HG02973 (cell line): ENCODE measurements at regions not wholly inside any gene's neighbourhood (a gene's known extent, or its start where the extent isn't known, plus 50 kb on each side); places are given as distances from the start of the nearest gene placed in this dataset.

Experiments
- ATAC-seq: cut with Tn5 transposase; IDR thresholded peaks from one replicate; pipeline ENCODE4 v1.9.1; 2021; ENCODE audit warnings: moderate library complexity; ENCODE audit not compliant: unreplicated experiment

- no peak for ATAC-seq
Observed at GRCh38 chr2:37833423-37833822, 91.7 kb upstream of the RMDN2 start.

- no peak for ATAC-seq
Observed at GRCh38 chr2:37836270-37836669, 88.8 kb upstream of the RMDN2 start.

GRCh38 chr2:37836711-37837110 is 88.4 kb upstream of the RMDN2 start:
- no peak for ATAC-seq

- no peak for ATAC-seq
Observed at GRCh38 chr2:37837628-37838328, 87.3 kb upstream of the RMDN2 start.

GRCh38 chr2:37838541-37839167 is 86.4 kb upstream of the RMDN2 start:
- no peak for ATAC-seq

- no peak for ATAC-seq
Observed at GRCh38 chr2:37839991-37840390, 85.1 kb upstream of the RMDN2 start.

- ATAC-seq, result no peak
Observed at GRCh38 chr2:37842732-37843440, 82.2 kb upstream of the RMDN2 start.

GRCh38 chr2:37843556-37843955 is 81.5 kb upstream of the RMDN2 start:
- ATAC-seq, result no peak

- no peak for ATAC-seq
Observed at GRCh38 chr2:37846207-37846606, 78.9 kb upstream of the RMDN2 start.

- ATAC-seq, result no peak
Observed at GRCh38 chr2:37847792-37848191, 77.3 kb upstream of the RMDN2 start.

GRCh38 chr2:37848451-37848850 is 76.6 kb upstream of the RMDN2 start:
- ATAC-seq, result no peak

GRCh38 chr2:37849911-37850310 is 75.2 kb upstream of the RMDN2 start:
- no peak for ATAC-seq

GRCh38 chr2:37851428-37851827 is 73.7 kb upstream of the RMDN2 start:
- ATAC-seq, result peak; percentile 32

- ATAC-seq, result peak; percentile 82
Observed at GRCh38 chr2:37851828-37852584, 73.1 kb upstream of the RMDN2 start.

GRCh38 chr2:37852585-37853014 is 72.5 kb upstream of the RMDN2 start:
- ATAC-seq, result no peak

GRCh38 chr2:37854676-37855282 is 70.3 kb upstream of the RMDN2 start:
- ATAC-seq, result no peak

GRCh38 chr2:37855283-37856041 is 69.6 kb upstream of the RMDN2 start:
- no peak for ATAC-seq

- ATAC-seq, result no peak
Observed at GRCh38 chr2:37856101-37856751, 68.9 kb upstream of the RMDN2 start.

- ATAC-seq, result no peak
Observed at GRCh38 chr2:37857575-37858399, 67.3 kb upstream of the RMDN2 start.
